Epithelial cell of prostate (primary cell): ENCODE measurements at regions not wholly inside any gene's neighbourhood (a gene's known extent, or its start where the extent isn't known, plus 50 kb on each side); places are given as distances from the start of the nearest gene placed in this dataset.
"Not testable (repeated sequence)": the region's sequence is repeated elsewhere in the genome, so short reads cannot be mapped to it uniquely, and the experiment has no call there.

ENCODE experiments used
- DNase-seq: peaks from one replicate; pipeline ENCODE4 v3.0.0-alpha.2; 2011; ENCODE audit warnings: low read depth, low spot score
- H3K27ac ChIP-seq: fragments of 450-650 bp; 2 replicates; pipeline ENCODE4 v1.5.1; 2017; ENCODE audit warnings: mild to moderate bottlenecking

GRCh38 chr12:93977081-93977480 is 171.3 kb upstream of the PLXNC1 start:
- H3K27ac ChIP-seq = no peak overlapping the region
- no peak for DNase-seq

GRCh38 chr12:93978553-93978952 is 169.8 kb upstream of the PLXNC1 start:
- DNase-seq = peak; percentile 53
- no peak overlapping the region for H3K27ac ChIP-seq

- H3K27ac ChIP-seq = no peak overlapping the region
- no peak for DNase-seq
These were observed 169.2 kb upstream of the PLXNC1 start for GRCh38 chr12:93979189-93979588.

GRCh38 chr12:93980711-93981110 is 167.7 kb upstream of the PLXNC1 start:
- no peak overlapping the region for H3K27ac ChIP-seq
- no peak for DNase-seq

- DNase-seq = no peak
- H3K27ac ChIP-seq = no peak overlapping the region
These were observed 167.0 kb upstream of the PLXNC1 start for GRCh38 chr12:93981411-93981810.

- no peak overlapping the region for H3K27ac ChIP-seq
- DNase-seq = peak; percentile 69
These were observed 165.5 kb upstream of the PLXNC1 start for GRCh38 chr12:93982771-93983315.

GRCh38 chr12:93984005-93984404 is 164.4 kb upstream of the PLXNC1 start:
- no peak for DNase-seq

GRCh38 chr12:93989949-93990348 is 158.4 kb upstream of the PLXNC1 start:
- H3K27ac ChIP-seq = no peak overlapping the region
- DNase-seq = no peak

More at GRCh38 chr12:93984005-93984404, 164.4 kb upstream of the PLXNC1 start:
- H3K27ac ChIP-seq = no peak overlapping the region

GRCh38 chr12:93990832-93991803 is 157.3 kb upstream of the PLXNC1 start:
- no peak for DNase-seq
- H3K27ac ChIP-seq = no peak overlapping the region

GRCh38 chr12:93991829-93992461 is 156.4 kb upstream of the PLXNC1 start:
- no peak overlapping the region for H3K27ac ChIP-seq
- DNase-seq = no peak

GRCh38 chr12:93994721-93995120 is 153.7 kb upstream of the PLXNC1 start:
- H3K27ac ChIP-seq = no peak overlapping the region
- DNase-seq = no peak

GRCh38 chr12:93996321-93996720 is 152.1 kb upstream of the PLXNC1 start:
- DNase-seq = no peak
- no peak overlapping the region for H3K27ac ChIP-seq

GRCh38 chr12:94001691-94002090 is 146.7 kb upstream of the PLXNC1 start:
- DNase-seq = no peak

GRCh38 chr12:94002925-94003324 is 145.5 kb upstream of the PLXNC1 start:
- DNase-seq = not testable (repeated sequence)

More at GRCh38 chr12:94001691-94002090, 146.7 kb upstream of the PLXNC1 start:
- H3K27ac ChIP-seq = no peak overlapping the region

GRCh38 chr12:94007833-94008232 is 140.5 kb upstream of the PLXNC1 start:
- not testable (repeated sequence) for H3K27ac ChIP-seq, DNase-seq

More at GRCh38 chr12:94002925-94003324, 145.5 kb upstream of the PLXNC1 start:
- not testable (repeated sequence) for H3K27ac ChIP-seq

GRCh38 chr12:94010307-94010706 is 138.1 kb upstream of the PLXNC1 start:
- no peak overlapping the region for H3K27ac ChIP-seq
- no peak for DNase-seq

GRCh38 chr12:94012071-94012470 is 136.3 kb upstream of the PLXNC1 start:
- no peak overlapping the region for H3K27ac ChIP-seq
- no peak for DNase-seq

- DNase-seq = no peak
- H3K27ac ChIP-seq = no peak overlapping the region
These were observed 135.8 kb upstream of the PLXNC1 start for GRCh38 chr12:94012590-94012989.

- DNase-seq, H3K27ac ChIP-seq: not testable (repeated sequence)
These were observed 131.1 kb upstream of the PLXNC1 start for GRCh38 chr12:94017247-94017646.

- H3K27ac ChIP-seq = no peak overlapping the region
- DNase-seq = no peak
These were observed 128.0 kb upstream of the PLXNC1 start for GRCh38 chr12:94020335-94020734.

- no peak for DNase-seq
- H3K27ac ChIP-seq = no peak overlapping the region
These were observed 124.5 kb upstream of the PLXNC1 start for GRCh38 chr12:94023879-94024278.
